Urothelium cell line (cell line): ENCODE measurements at regions not wholly inside any gene's neighbourhood (a gene's known extent, or its start where the extent isn't known, plus 50 kb on each side); places are given as distances from the start of the nearest gene placed in this dataset.
"Not testable (repeated sequence)": the region's sequence is repeated elsewhere in the genome, so short reads cannot be mapped to it uniquely, and the experiment has no call there.

ENCODE experiments used
- DNase-seq: peaks from one replicate; pipeline ENCODE4 v3.0.0; 2011; ENCODE audit warnings: low spot score, mixed read lengths
- FAIRE-seq: peaks from 2 replicates; lab custom pipeline; 2011; peaks lifted over from hg19 to GRCh38; lab: Jason Lieb, UNC

- DNase-seq (no peak), FAIRE-seq (no peak)
Observed at GRCh38 chr12:111249757-111250156, 119.1 kb downstream of the PHETA1 start.

GRCh38 chr12:111249018-111249370, 119.9 kb downstream of the PHETA1 start:
- FAIRE-seq (no peak), DNase-seq (peak; percentile 67)

GRCh38 chr12:111248236-111249017, 120.5 kb downstream of the PHETA1 start:
- peak; percentile 65 for DNase-seq

GRCh38 chr12:111247083-111247783, 121.7 kb downstream of the PHETA1 start:
- DNase-seq, result no peak
- no peak for FAIRE-seq

More at GRCh38 chr12:111248236-111249017, 120.5 kb downstream of the PHETA1 start:
- FAIRE-seq, result peak; percentile 13

GRCh38 chr12:111246477-111247011, 122.4 kb downstream of the PHETA1 start:
- DNase-seq, result no peak
- FAIRE-seq, result no peak

- DNase-seq (no peak), FAIRE-seq (no peak)
Observed at GRCh38 chr12:111245701-111246476, 123.0 kb downstream of the PHETA1 start.

- DNase-seq (no peak), FAIRE-seq (no peak)
Observed at GRCh38 chr12:111244673-111245072, 124.2 kb downstream of the PHETA1 start.

GRCh38 chr12:111242817-111243216, 126.1 kb downstream of the PHETA1 start:
- not testable (repeated sequence) for DNase-seq, FAIRE-seq

- no peak for DNase-seq
- FAIRE-seq, result no peak
Observed at GRCh38 chr12:111242184-111242583, 126.7 kb downstream of the PHETA1 start.

- DNase-seq (no peak), FAIRE-seq (no peak)
Observed at GRCh38 chr12:111240374-111240773, 128.5 kb downstream of the PHETA1 start.

GRCh38 chr12:111239235-111239634, 129.7 kb downstream of the PHETA1 start:
- FAIRE-seq (no peak), DNase-seq (no peak)

- DNase-seq (no peak), FAIRE-seq (no peak)
Observed at GRCh38 chr12:111238075-111238734, 130.7 kb downstream of the PHETA1 start.

GRCh38 chr12:111234491-111234890, 134.4 kb downstream of the PHETA1 start:
- DNase-seq, FAIRE-seq: not testable (repeated sequence)

GRCh38 chr12:111233786-111234185, 135.1 kb downstream of the PHETA1 start:
- FAIRE-seq (no peak), DNase-seq (no peak)

- DNase-seq (no peak), FAIRE-seq (no peak)
Observed at GRCh38 chr12:111230649-111231048, 138.2 kb downstream of the PHETA1 start.

GRCh38 chr12:111228916-111229666, 139.8 kb downstream of the PHETA1 start:
- DNase-seq (no peak), FAIRE-seq (no peak)

- DNase-seq (no peak), FAIRE-seq (no peak)
Observed at GRCh38 chr12:111227476-111228420, 141.1 kb downstream of the PHETA1 start.

GRCh38 chr12:111226680-111227079, 142.2 kb downstream of the PHETA1 start:
- FAIRE-seq, result no peak
- DNase-seq, result no peak

GRCh38 chr12:111225307-111225706, 143.6 kb downstream of the PHETA1 start:
- DNase-seq, result no peak
- no peak for FAIRE-seq
